ENCODE measurements at regions not wholly inside any gene's neighbourhood (a gene's known extent, or its start where the extent isn't known, plus 50 kb on each side); places are given as distances from the start of the nearest gene placed in this dataset.

DNA sequence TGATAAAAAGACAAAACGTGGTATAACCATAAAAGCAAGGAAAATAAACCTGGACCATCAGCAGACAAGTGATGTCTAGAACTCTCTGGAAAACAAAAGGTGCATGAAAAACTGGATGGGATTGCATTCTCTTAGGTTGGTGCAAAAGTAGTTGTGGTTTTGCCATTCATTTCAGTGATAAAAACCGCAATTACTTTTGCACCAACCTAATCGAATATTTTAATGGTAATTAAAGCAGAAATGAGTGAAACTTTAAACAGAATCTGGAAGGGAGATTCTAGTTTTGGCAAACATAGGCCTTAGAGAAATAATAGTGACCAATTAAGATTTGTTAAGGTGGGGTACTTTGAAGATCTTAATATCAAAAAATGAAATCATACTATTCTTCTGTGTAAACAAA lies 800.8 kb upstream of the GYPC start:
- TF ChIP-seq TAF1 (IDR thresholded peaks at IDR 0.05; ENCODE audit: low read depth, low read length) = no peak
- no peak for TF ChIP-seq SPI1 (IDR thresholded peaks at IDR 0.05; ENCODE audit: low read depth, low read length)
- no peak for TF ChIP-seq POLR2A (IDR thresholded peaks at IDR 0.05; ENCODE audit: low read depth, low read length)
- TF ChIP-seq POLR2AphosphoS5 (IDR thresholded peaks at IDR 0.05; ENCODE audit: low read depth, low read length) = no peak
- TF ChIP-seq POU2F2 (IDR thresholded peaks at IDR 0.05; ENCODE audit: low read depth, low read length) = no peak
- no peak for TF ChIP-seq PAX5 (IDR thresholded peaks at IDR 0.05; ENCODE audit: insufficient read depth, low read length, severe bottlenecking)
